IMR-90 (cell line): ENCODE measurements at regions not wholly inside any gene's neighbourhood (a gene's known extent, or its start where the extent isn't known, plus 50 kb on each side); places are given as distances from the start of the nearest gene placed in this dataset.

ENCODE experiments used
- BHLHE40 ChIP-seq: fragments of 150-350 bp; IDR thresholded peaks from 2 replicates; pipeline ENCODE4 v1.6.1; 2016; ENCODE audit warnings: mild to moderate bottlenecking, low read depth, low read length
- CEBPB ChIP-seq: IDR thresholded peaks from 2 replicates; pipeline ENCODE4 v1.6.1; 2012; ENCODE audit warnings: low read depth, low read length, improper control_type of control experiment
- CTCF ChIP-seq: conservative IDR thresholded peaks from 2 replicates; pipeline ENCODE4 v1.5.1; 2012; ENCODE audit warnings: mild to moderate bottlenecking, low read depth, low read length, improper control_type of control experiment
- MAFK ChIP-seq: IDR thresholded peaks from 2 replicates; pipeline ENCODE4 v1.6.1; 2012; ENCODE audit warnings: low read depth, low read length, improper control_type of control experiment
- MAZ ChIP-seq: IDR thresholded peaks from 2 replicates; pipeline ENCODE4 v1.6.1; 2012; ENCODE audit warnings: low read depth, mild to moderate bottlenecking, low read length, improper control_type of control experiment, moderate library complexity, borderline replicate concordance
- POLR2A ChIP-seq: IDR thresholded peaks from 2 replicates; pipeline ENCODE4 v1.6.1; 2012; ENCODE audit warnings: mild to moderate bottlenecking, low read depth, low read length
- RAD21 ChIP-seq: IDR thresholded peaks from 2 replicates; pipeline ENCODE4 v1.6.1; 2012; ENCODE audit warnings: low read length, improper control_type of control experiment
- RCOR1 ChIP-seq: IDR thresholded peaks from 2 replicates; pipeline ENCODE4 v1.6.1; 2012; ENCODE audit warnings: mild to moderate bottlenecking, low read length, improper control_type of control experiment; ENCODE audit not compliant: insufficient replicate concordance
- SMC3 ChIP-seq: fragments of 150-350 bp; IDR thresholded peaks from 2 replicates; pipeline ENCODE4 v1.6.1; 2016; ENCODE audit warnings: low read depth, mild to moderate bottlenecking, antibody characterized with exemption, low read length, moderate library complexity
- TF ChIP-seq, protein P1 (sequence below): fragments of 150-350 bp; IDR thresholded peaks from 2 replicates; pipeline ENCODE4 v1.6.1; 2016; ENCODE audit warnings: low read depth, mild to moderate bottlenecking, low read length, moderate library complexity, borderline replicate concordance
- TF ChIP-seq, protein P2 (sequence below): fragments of 150-350 bp; IDR thresholded peaks from 2 replicates; pipeline ENCODE4 v1.6.1; 2017; ENCODE audit warnings: mild to moderate bottlenecking, antibody characterized with exemption, low read length, low read depth

GRCh38 chr4:176906709-176907108 lies 114.0 kb upstream of the VEGFC start:
- TF ChIP-seq MAFK (no peak), CTCF (no peak), CEBPB (no peak), POLR2A (no peak), SMC3 (no peak), BHLHE40 (no peak), MAZ (no peak), RCOR1 (no peak), RAD21 (no peak)
- TF ChIP-seq, protein P1, sequence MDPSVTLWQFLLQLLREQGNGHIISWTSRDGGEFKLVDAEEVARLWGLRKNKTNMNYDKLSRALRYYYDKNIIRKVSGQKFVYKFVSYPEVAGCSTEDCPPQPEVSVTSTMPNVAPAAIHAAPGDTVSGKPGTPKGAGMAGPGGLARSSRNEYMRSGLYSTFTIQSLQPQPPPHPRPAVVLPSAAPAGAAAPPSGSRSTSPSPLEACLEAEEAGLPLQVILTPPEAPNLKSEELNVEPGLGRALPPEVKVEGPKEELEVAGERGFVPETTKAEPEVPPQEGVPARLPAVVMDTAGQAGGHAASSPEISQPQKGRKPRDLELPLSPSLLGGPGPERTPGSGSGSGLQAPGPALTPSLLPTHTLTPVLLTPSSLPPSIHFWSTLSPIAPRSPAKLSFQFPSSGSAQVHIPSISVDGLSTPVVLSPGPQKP, result no peak
- TF ChIP-seq, protein P2, sequence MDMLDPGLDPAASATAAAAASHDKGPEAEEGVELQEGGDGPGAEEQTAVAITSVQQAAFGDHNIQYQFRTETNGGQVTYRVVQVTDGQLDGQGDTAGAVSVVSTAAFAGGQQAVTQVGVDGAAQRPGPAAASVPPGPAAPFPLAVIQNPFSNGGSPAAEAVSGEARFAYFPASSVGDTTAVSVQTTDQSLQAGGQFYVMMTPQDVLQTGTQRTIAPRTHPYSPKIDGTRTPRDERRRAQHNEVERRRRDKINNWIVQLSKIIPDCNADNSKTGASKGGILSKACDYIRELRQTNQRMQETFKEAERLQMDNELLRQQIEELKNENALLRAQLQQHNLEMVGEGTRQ, result no peak
